Natural killer cell (primary cell): ENCODE measurements at regions not wholly inside any gene's neighbourhood (a gene's known extent, or its start where the extent isn't known, plus 50 kb on each side); places are given as distances from the start of the nearest gene placed in this dataset.

Source experiments
- ATAC-seq, 3 donors: fragments of 150-1000 bp in 2 of 3; fragments of 200-7000 bp in 1 of 3; cut with Tn5 transposase; 1 replicate in 1 of 3; 2 replicates in 2 of 3; pipeline ENCODE4 v1.10.0; 2021; ENCODE audit warnings: mild to moderate bottlenecking in 2 of 3, moderate library complexity in 2 of 3
- DNase-seq, 2 donors: peaks; one replicate each; pipeline versions ENCODE4 v3.0.0 to v3.0.0-alpha.2; 2013 to 2021; ENCODE audit warnings: mixed read lengths in 1 of 2
- H3K27ac ChIP-seq: one replicate; pipeline ENCODE4 v1.5.1; 2013; ENCODE audit warnings: mild to moderate bottlenecking, low read length
- H3K27me3 ChIP-seq: one replicate; pipeline ENCODE4 v1.6.1; 2013; ENCODE audit warnings: low read length; ENCODE audit not compliant: control insufficient read depth, insufficient read depth
- H3K36me3 ChIP-seq: one replicate; pipeline ENCODE4 v1.6.1; 2013; ENCODE audit warnings: low read length; ENCODE audit not compliant: control insufficient read depth, insufficient read depth
- H3K4me1 ChIP-seq: one replicate; pipeline ENCODE4 v1.6.1; 2013; ENCODE audit warnings: low read length; ENCODE audit not compliant: control insufficient read depth, insufficient read depth
- H3K4me3 ChIP-seq: one replicate; pipeline ENCODE4 v1.5.1; 2013; ENCODE audit warnings: low read length
- H3K9me3 ChIP-seq: one replicate; pipeline ENCODE4 v1.6.1; 2013; ENCODE audit warnings: low read length; ENCODE audit not compliant: control insufficient read depth, insufficient read depth
- H3K27ac Mint-ChIP-seq, 2 donors: one replicate each; pipeline ENCODE4 v1.8.0; 2022; ENCODE audit warnings: mild to moderate bottlenecking in 2 of 2, mixed read lengths in 2 of 2, moderate library complexity in 1 of 2
- H3K27me3 Mint-ChIP-seq, 2 donors: one replicate each; pipeline ENCODE4 v1.8.0; 2022; ENCODE audit warnings: low read depth in 2 of 2, mixed read lengths in 2 of 2
- H3K36me3 Mint-ChIP-seq: one replicate; pipeline ENCODE4 v1.8.0; 2022; ENCODE audit warnings: mixed read lengths
- H3K4me1 Mint-ChIP-seq, 2 donors: one replicate each; pipeline ENCODE4 v1.8.0; 2022; ENCODE audit warnings: mixed read lengths in 2 of 2
- H3K4me3 Mint-ChIP-seq: one replicate; pipeline ENCODE4 v1.8.0; 2022; ENCODE audit warnings: mild to moderate bottlenecking, moderate library complexity, mixed read lengths
- H3K9me3 Mint-ChIP-seq, 2 donors: one replicate each; pipeline ENCODE4 v1.8.0; 2022; ENCODE audit warnings: mixed read lengths in 2 of 2
- WGBS: methylation state at CpG from one replicate; pipeline ENCODE4 v1.1.7; 2013; ENCODE audit warnings: missing lambda C conversion rate; ENCODE audit not compliant: insufficient coverage; 5-methylcytosine and 5-hydroxymethylcytosine counted together
- intact Hi-C: fragments of 100-400 bp; cut with micrococcal nuclease; formaldehyde crosslinking; loops from one replicate; pipeline ENCODE4 v1.14.2; 2022
- TF ChIP-seq, protein P1 (sequence below): fragments of 200-600 bp; IDR thresholded peaks from one replicate; pipeline ENCODE4 v1.8.0; 2022; ENCODE audit warnings: antibody characterized with exemption

GRCh38 chr2:133802409-133803039, 234.3 kb upstream of the NCKAP5 start:
- ATAC-seq, result no peak
- 90% methylated on average over 13 of the region's 13 CpGs for WGBS
- Histone ChIP-seq H3K4me1 (no peaks in the 10 kb centered on the region), H3K9me3 (peaks cover 3% of the 10 kb centered on the region), H3K36me3 (no peaks in the 10 kb centered on the region), H3K27me3 (no peaks in the 10 kb centered on the region), H3K27ac (no peak overlapping the region), H3K4me3 (no peak overlapping the region)
- intact Hi-C loops, result no loop called here
- TF ChIP-seq, protein P1, sequence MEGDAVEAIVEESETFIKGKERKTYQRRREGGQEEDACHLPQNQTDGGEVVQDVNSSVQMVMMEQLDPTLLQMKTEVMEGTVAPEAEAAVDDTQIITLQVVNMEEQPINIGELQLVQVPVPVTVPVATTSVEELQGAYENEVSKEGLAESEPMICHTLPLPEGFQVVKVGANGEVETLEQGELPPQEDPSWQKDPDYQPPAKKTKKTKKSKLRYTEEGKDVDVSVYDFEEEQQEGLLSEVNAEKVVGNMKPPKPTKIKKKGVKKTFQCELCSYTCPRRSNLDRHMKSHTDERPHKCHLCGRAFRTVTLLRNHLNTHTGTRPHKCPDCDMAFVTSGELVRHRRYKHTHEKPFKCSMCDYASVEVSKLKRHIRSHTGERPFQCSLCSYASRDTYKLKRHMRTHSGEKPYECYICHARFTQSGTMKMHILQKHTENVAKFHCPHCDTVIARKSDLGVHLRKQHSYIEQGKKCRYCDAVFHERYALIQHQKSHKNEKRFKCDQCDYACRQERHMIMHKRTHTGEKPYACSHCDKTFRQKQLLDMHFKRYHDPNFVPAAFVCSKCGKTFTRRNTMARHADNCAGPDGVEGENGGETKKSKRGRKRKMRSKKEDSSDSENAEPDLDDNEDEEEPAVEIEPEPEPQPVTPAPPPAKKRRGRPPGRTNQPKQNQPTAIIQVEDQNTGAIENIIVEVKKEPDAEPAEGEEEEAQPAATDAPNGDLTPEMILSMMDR, result no peak
- no peak for DNase-seq
- Mint-ChIP-seq H3K27me3 (no peaks in the 10 kb centered on the region), H3K36me3 (no peaks in the 10 kb centered on the region), H3K4me3 (no peak overlapping the region), H3K4me1 (no peaks in the 10 kb centered on the region), H3K9me3 (peaks cover 0 to 8% of the 10 kb centered on the region in 2 donors), H3K27ac (no peak overlapping the region)

DNA sequence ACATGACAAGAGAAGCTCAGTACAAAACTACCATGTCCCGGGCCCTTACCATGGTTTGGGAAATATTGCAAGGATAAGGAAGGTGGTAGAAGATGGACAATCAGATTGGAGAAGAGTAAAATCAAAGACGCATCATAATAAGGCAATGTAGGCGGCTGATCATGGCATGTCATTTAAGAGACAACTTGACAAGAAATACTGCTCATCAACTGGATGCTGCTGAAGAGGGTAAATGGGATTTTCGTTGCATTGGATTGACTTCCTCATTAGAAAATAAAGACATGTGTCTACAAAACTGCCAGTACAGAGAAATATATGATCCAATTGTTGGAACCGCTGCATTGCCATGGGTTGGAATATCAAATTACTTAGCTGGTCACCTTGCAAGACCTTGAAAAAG, 238.3 kb upstream of the NCKAP5 start:
- TF ChIP-seq, protein P1, result no peak
- peaks cover 21 to 22% of the 10 kb centered on the region in 2 donors for H3K9me3 Mint-ChIP-seq
- H3K27me3 Mint-ChIP-seq, result peaks cover 0 to 3% of the 10 kb centered on the region in 2 donors
- ATAC-seq, result no peak
- no peaks in the 10 kb centered on the region for H3K27me3 ChIP-seq
- WGBS, result 88% methylated on average over 5 of the region's 5 CpGs
- intact Hi-C loops, result no loop called here
- no peaks in the 10 kb centered on the region for H3K36me3 ChIP-seq
- no peaks in the 10 kb centered on the region for H3K4me1 ChIP-seq
- H3K9me3 ChIP-seq, result peaks cover 5% of the 10 kb centered on the region
- no peak overlapping the region for H3K4me3 Mint-ChIP-seq
- no peak overlapping the region for H3K27ac ChIP-seq
- no peaks in the 10 kb centered on the region for H3K4me1 Mint-ChIP-seq
- no peak for DNase-seq
- H3K36me3 Mint-ChIP-seq, result no peaks in the 10 kb centered on the region
- no peak overlapping the region for H3K4me3 ChIP-seq
- H3K27ac Mint-ChIP-seq, result no peak overlapping the region

DNA sequence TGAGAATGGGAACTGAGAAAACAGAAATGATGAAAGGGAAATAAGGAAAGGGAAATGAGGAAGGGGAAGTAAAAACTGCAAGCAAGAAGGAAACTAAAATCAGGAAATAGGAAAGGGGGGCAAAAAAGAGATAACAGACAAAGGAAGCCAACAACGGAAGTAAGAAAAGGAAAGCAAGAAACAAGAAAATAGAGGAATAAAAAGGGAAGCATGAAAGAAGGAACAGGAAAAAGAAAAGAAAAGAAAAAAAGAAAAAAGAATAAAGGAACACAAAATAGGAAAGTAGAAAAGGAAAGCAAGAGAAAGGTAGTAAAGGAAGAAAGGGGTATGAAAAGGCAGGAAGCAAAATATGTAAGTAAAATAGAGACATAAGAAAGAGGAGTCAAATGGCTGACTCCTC, 241.2 kb upstream of the NCKAP5 start:
- intact Hi-C loops, result no loop called here
- Histone ChIP-seq H3K4me3 (no peak overlapping the region), H3K36me3 (no peaks in the 10 kb centered on the region), H3K27me3 (no peaks in the 10 kb centered on the region), H3K4me1 (no peaks in the 10 kb centered on the region), H3K27ac (no peak overlapping the region), H3K9me3 (peaks cover 5% of the 10 kb centered on the region)
- H3K4me1 Mint-ChIP-seq, result no peaks in the 10 kb centered on the region
- peaks cover 0 to 3% of the 10 kb centered on the region in 2 donors for H3K27me3 Mint-ChIP-seq
- WGBS, result 86% methylated on average over 1 of the region's 1 CpG
- no peak for DNase-seq
- TF ChIP-seq, protein P1, result no peak
- no peak overlapping the region for H3K4me3 Mint-ChIP-seq
- H3K27ac Mint-ChIP-seq, result no peak overlapping the region
- H3K9me3 Mint-ChIP-seq, result peaks cover 26 to 31% of the 10 kb centered on the region in 2 donors
- ATAC-seq, result no peak
- no peaks in the 10 kb centered on the region for H3K36me3 Mint-ChIP-seq

GRCh38 chr2:133810559-133810958, 242.3 kb upstream of the NCKAP5 start:
- Histone ChIP-seq H3K4me3 (no peak overlapping the region), H3K27me3 (no peaks in the 10 kb centered on the region), H3K36me3 (no peaks in the 10 kb centered on the region), H3K4me1 (no peaks in the 10 kb centered on the region), H3K27ac (no peak overlapping the region), H3K9me3 (peaks cover 5% of the 10 kb centered on the region)
- H3K4me3 Mint-ChIP-seq, result no peak overlapping the region
- no peak overlapping the region for H3K27ac Mint-ChIP-seq
- ATAC-seq, result no peak
- TF ChIP-seq, protein P1, result no peak
- peaks cover 0 to 3% of the 10 kb centered on the region in 2 donors for H3K27me3 Mint-ChIP-seq
- no peaks in the 10 kb centered on the region for H3K36me3 Mint-ChIP-seq
- intact Hi-C loops, result no loop called here
- no peak for DNase-seq
- WGBS, result 67% methylated on average over 2 of the region's 2 CpGs
- peaks cover 26 to 31% of the 10 kb centered on the region in 2 donors for H3K9me3 Mint-ChIP-seq
- H3K4me1 Mint-ChIP-seq, result no peaks in the 10 kb centered on the region
